Fibroblast of villous mesenchyme (primary cell): ENCODE measurements at regions not wholly inside any gene's neighbourhood (a gene's known extent, or its start where the extent isn't known, plus 50 kb on each side); places are given as distances from the start of the nearest gene placed in this dataset.

Experiments
- DNase-seq: peaks from one replicate; pipeline ENCODE4 v3.0.0-alpha.2; 2010; ENCODE audit warnings: low read depth
- H3K4me3 ChIP-seq: 2 replicates; pipeline ENCODE4 v1.5.1; 2011; ENCODE audit warnings: low read depth, mild to moderate bottlenecking, low read length
- CTCF ChIP-seq: IDR thresholded peaks from 2 replicates; pipeline ENCODE4 v1.5.1; 2012; ENCODE audit warnings: low read depth, mild to moderate bottlenecking, low read length; ENCODE audit not compliant: insufficient read depth

GRCh38 chr17:14605267-14605599, 304.4 kb downstream of the HS3ST3B1 start:
- DNase-seq, result no peak
- no peak overlapping the region for H3K4me3 ChIP-seq
- TF ChIP-seq CTCF, result no peak

- no peak for DNase-seq
- H3K4me3 ChIP-seq, result no peak overlapping the region
- no peak for TF ChIP-seq CTCF
Observed at GRCh38 chr17:14604591-14605266, 303.8 kb downstream of the HS3ST3B1 start.

- no peak for TF ChIP-seq CTCF
- no peak overlapping the region for H3K4me3 ChIP-seq
- no peak for DNase-seq
Observed at GRCh38 chr17:14596224-14596623, 295.3 kb downstream of the HS3ST3B1 start.

- no peak for DNase-seq
- TF ChIP-seq CTCF, result no peak
- H3K4me3 ChIP-seq, result no peak overlapping the region
Observed at GRCh38 chr17:14595656-14596055, 294.8 kb downstream of the HS3ST3B1 start.

GRCh38 chr17:14594690-14595089, 293.8 kb downstream of the HS3ST3B1 start:
- no peak for TF ChIP-seq CTCF
- DNase-seq, result no peak
- no peak overlapping the region for H3K4me3 ChIP-seq

- TF ChIP-seq CTCF, result no peak
- H3K4me3 ChIP-seq, result no peak overlapping the region
- DNase-seq, result no peak
Observed at GRCh38 chr17:14593956-14594355, 293.1 kb downstream of the HS3ST3B1 start.

GRCh38 chr17:14590459-14591250, 289.8 kb downstream of the HS3ST3B1 start:
- DNase-seq, result no peak
- no peak for TF ChIP-seq CTCF
- H3K4me3 ChIP-seq, result no peak overlapping the region
